HG02943 (cell line): ENCODE measurements at regions not wholly inside any gene's neighbourhood (a gene's known extent, or its start where the extent isn't known, plus 50 kb on each side); places are given as distances from the start of the nearest gene placed in this dataset.

Experiments
- ATAC-seq: cut with Tn5 transposase; IDR thresholded peaks from one replicate; pipeline ENCODE4 v1.9.1; 2021; ENCODE audit warnings: mild to moderate bottlenecking, low read depth, moderate library complexity; ENCODE audit not compliant: unreplicated experiment

GRCh38 chr16:86919578-86920305 is 341.4 kb downstream of the FOXL1 start:
- ATAC-seq, result no peak

DNA sequence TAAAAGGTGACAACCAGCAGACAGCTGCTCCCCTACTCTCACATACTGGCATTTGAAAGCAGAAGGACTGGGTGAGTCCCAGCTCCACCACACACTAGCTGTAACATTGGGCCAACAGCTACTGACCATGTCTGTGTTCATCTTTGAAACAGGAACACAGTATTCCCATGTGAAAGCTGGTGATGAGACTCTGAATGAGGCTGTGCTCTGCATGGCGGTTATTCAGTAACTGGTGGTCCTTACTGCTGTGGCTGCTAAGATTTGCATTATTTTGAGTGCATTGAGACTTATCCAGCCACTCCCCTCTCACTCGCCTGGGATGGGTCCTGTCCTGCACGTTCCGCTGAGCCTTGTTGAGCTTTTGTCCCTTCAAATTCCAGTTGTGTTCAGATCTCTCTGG is 342.9 kb downstream of the FOXL1 start:
- ATAC-seq, result no peak

DNA sequence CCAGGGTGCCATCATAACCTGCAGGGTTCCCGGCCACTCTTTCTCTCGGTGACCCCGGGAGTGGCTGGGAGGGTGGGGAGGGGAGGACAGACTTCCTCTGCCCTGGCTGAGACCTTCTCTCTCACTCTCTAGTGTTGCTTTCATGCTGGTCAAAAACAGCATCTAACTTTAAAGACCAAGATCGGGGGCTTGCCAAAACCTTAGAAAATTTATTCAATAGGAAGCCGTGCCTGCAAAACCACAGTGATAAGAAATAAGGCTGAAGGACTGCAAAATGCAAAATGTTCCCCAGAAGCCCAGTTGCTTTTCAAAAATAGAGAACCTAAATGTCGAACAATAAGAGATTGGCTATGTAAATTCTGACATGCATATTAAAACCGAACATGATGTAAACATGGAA is 344.0 kb downstream of the FOXL1 start:
- ATAC-seq, result no peak

DNA sequence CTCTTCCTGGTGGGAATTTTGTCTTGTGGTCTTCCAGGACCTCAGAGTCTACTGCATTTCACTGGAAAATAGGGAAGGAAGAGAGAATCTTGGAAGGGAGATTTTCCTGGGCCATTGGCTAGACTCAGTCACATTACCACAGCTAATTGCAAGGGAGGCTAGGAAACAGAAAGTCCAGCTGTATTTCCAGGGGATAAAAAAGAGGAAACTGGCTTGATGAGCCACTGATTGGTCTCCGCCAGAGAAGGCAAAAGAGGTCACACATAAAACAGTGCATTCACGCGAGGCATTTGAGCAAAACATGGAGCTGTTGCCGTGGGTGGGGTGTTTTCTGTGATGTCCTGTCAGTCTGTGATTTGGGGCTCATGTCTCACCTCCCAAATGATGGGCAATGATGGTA is 345.3 kb downstream of the FOXL1 start:
- ATAC-seq, result no peak

GRCh38 chr16:86924537-86924936 is 346.2 kb downstream of the FOXL1 start:
- ATAC-seq, result no peak

GRCh38 chr16:86925067-86925791 is 346.9 kb downstream of the FOXL1 start:
- ATAC-seq, result no peak

DNA sequence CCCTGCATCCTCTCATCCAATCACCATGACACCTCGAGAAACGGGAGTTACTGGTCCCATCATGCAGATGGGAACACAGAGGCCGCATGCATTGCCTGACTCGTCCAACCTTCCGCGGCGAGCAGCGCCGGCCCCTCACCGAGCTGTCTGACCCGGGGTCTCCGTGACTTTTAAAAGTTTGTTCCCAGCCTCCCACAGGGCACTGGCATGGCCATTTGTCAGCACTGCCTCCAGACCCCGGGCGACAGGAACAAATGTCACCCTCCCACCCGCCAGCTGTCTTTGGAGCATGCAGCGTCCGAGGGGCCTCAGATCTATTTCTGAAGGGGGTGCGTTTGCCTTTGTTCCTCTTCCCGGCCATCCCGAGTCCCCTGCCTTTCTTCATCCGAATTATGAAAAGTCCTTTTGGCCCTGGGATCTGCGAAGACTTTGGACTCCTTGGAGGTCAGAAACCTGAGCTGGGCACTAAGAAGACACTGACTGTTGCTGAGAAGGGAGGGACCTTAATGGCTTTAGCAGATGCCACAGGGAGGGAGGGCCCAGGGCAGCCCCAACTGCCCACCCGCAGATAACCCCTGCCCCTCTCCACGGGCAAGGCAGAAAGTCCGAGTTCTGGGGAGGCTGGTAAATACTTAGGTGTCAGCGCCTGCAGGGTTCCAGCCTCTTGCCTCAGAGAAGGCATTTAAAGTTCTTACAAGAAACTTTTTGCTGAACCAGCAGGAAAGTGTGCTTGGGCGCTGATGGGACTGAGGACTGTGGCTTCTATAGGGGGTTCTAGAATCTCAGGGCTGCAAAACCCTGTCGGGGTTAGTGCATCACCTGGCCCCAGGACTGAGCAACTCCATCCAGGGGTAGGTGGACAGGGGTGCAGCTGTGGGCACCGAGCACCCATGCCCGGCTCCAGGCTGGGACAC is 348.1 kb downstream of the FOXL1 start:
- no peak for ATAC-seq

DNA sequence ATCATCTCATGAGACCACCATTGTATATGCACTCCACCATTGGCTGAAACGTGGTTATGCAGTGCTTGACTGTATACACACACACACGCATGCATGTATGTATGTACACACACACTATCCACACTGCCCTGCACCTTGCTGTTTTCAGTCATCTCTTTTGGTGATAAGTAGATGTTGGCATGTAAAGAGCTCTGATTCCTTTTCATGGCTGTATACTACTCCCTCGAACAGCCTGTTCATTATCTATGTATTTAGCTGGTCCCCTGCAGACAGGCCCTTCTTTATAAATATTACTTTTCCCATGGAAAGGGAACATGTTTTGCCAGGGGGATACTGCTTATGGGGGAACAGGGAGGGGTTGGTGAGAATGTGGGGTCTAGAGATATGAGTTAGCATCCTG is 349.4 kb downstream of the FOXL1 start:
- no peak for ATAC-seq

DNA sequence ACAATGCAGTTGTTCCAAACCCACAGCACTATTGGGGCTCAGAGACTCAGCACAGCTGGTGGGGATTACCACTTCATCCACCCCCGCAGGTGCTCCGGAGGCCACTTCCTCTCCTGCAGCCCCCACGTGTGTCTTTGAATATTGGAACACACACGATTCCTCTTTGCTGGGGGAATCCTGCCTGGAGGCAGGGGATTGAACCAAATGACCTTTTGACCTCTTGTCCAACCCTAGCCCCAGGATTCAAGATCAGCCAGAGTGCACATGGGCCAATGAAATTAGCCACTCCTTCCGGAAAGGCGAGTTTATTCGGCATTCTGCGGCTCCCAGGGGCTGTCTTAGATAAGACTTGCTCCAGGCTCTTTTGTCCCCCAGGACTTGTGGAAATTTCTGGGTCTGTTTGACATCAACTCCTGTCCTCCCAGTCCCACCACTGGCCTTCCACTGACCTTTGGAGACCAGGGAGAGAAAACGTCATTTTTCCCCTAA is 350.2 kb downstream of the FOXL1 start:
- ATAC-seq, result no peak

GRCh38 chr16:86929057-86929871 is 350.9 kb downstream of the FOXL1 start:
- ATAC-seq, result no peak

- ATAC-seq, result no peak
These were observed 351.7 kb downstream of the FOXL1 start for GRCh38 chr16:86930001-86930400.

DNA sequence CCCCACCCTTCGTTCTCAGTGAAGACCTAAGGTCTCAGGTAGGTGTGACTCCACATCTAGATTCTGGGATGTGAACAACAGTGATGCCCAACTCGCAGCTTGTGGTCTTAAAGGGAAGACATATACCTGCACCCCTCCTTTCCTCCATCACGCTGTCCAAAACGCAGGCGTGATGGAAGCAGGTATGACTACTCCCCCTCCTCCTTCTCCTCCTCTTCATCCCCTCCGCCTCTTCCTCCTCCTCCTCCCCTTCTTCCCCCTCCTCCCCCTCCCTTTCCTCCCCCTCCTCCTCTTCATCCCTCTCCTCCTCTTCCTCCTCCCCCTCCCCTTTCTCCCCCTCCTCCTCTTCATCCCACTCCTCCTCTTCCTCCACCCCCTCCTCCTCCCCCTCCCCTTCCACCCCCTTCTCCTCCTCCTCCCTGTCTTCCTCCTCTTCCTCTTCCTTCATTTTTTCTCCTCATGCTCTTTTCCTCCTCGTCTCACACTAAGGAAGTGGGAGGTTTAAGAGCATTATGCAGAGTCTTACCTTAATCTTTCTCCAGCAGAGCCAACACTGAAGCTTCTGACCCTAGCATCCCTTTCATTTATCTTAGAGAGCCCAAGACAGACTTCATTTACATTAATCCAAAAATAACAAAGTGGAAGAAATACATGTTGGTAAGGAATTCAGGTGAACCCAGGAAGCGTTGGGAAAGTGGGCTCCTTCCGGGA is 352.5 kb downstream of the FOXL1 start:
- no peak for ATAC-seq

GRCh38 chr16:86931410-86931941 is 353.1 kb downstream of the FOXL1 start:
- no peak for ATAC-seq

DNA sequence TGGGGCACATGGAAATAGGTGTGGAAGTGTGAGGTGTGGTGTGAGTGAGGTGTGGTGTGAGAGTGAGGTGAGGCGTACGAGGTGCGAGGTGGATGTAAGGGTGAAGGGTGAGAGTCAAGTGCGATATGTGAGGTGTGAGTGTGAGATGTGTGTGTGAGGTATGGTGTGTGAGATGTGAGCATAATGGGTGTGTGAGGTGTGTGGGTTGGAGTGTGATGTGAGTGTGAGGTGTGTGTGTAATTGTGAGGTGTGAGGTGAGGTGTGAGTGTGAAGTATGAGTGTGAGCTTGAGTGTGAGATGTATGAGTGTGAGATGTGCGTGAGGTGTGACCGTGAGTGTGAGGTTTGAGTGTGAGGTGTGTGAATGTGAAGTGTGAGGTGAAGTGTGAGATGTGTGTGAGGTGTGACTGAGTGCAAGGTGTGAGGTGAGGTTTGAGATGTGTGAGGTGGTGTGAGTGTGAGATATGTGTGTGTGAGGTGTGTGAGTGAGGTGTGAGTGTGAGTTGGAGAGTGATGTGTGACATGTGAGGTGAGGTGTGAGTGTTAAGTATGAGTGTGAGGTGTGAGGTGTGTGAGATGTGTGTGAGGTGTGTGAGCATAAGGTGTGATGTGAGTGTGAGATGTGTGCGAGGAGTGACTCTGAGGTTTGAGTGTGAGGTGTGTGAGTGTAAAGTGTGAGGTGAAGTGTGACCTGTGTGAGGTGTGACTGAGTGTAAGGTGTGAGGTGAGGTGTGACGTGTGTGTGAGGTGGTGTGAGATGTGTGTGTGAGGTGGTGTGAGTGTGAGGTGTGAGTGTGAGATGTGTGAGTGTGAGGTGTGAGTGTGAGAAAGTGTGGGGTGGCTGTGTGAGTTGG is 354.0 kb downstream of the FOXL1 start:
- ATAC-seq, result no peak

DNA sequence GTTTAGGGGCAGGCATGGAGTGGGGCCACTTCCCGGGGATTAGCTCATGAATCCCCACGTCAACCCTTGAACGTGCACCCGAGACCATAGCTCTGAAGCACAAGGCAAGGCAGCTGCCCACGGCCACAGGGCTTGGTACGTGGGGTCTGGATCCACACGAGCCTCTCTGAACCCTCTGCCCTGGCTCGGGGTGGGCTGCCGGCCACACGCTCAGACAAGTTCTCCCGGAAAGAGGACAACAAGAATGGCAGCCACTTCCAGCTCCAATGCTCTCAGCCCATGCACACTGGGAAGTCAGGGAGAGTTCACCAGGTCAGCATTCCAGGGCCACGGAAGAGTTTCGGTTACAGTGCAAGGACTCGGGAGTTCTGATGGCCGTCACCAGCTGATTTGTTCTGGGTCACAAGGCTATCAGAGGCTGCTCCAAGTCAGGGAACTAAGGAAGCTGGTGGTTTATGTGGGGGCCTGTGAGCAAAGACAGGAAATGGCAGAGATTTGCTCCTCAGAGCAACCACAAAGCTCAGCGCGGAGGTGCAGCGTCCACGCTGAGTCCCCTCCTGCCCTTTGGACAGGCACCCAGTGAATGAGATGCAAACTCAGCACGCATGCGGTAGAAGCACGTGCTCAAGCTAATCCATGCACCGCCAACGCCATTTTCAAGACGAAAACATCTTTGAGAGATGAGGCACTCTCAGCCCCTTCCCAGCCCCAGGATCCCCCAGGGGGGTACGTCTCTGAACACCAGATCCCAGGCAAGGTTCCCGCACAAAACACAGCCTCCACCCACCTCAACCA is 356.4 kb downstream of the FOXL1 start:
- no peak for ATAC-seq

DNA sequence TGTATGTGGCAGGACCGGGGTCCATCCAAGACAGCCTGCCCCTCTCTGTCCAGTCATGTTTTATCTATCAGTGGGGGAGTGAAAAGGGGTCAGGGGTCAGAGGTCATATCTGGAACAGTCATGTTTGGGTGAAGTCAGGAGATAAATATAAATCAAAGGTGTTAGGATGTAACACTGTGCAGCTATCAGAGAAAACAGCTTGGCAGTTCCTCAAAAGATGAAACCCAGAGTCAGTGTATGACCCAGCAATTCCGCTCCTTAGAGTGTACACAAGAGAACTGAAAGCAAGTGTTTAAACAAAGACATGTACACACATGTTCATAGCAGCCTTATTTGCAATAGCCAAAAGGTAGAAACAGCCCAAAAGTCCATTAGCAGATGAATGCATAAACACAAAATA is 361.3 kb downstream of the FOXL1 start:
- ATAC-seq, result no peak

DNA sequence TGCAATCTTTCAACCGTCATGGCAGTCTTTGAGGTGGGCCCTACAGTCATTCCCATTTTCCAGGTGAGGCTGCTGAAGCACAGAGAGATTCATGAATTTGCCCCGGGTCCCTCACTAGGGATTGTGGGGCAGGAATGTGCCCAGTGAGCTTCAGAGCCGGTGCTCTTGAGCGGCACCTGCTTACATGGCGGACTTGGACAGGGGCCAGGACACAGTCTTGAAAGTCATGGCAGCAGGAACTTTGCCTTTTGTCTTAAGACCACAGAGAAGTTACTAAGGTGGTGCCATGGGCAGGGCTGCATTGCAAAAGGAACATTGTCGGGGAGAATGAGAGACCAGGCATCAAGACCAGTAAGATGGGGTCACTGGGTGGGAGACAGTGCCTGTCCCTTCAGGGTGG is 363.4 kb downstream of the FOXL1 start:
- no peak for ATAC-seq
